ENCODE measurements at regions not wholly inside any gene's neighbourhood (a gene's known extent, or its start where the extent isn't known, plus 50 kb on each side); places are given as distances from the start of the nearest gene placed in this dataset.

DNA sequence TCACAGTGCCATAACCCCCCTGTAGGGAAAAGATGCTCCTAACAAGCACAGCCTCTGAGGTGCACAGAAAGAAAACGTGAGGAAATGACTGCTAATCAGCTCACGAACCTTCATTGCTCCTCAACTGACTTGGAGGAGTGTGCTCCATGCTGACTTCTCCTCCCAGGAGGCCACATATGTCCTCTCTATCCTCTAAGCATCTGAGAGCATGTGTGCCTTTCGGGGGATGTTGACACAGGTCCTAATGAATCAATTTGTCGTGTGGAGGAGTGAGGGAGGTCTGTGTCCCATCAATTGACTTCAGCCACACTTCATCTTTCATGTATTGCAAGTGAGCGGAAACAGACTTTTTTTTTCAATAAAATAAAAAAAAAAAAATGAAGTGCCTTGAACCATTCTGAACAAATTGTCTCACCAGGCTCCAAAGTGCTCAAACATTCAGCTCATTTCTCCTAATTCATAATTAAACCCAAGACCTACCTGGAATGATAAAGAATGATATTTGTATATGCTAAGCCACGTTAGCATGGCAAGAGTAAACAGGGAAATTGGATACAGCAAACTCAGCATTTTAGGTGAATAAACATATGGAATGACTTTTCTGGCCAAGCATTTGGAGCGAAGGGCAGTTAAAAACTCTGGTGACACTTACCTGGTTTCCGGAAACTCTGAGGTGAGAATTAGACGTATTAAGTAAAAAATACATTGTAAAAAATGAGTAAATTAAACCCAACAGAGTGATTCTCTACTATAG lies 317.6 kb upstream of the FAT3 start:
- no peak for DNase-seq (ENCODE audit: low read depth)
- TF ChIP-seq, protein P1, sequence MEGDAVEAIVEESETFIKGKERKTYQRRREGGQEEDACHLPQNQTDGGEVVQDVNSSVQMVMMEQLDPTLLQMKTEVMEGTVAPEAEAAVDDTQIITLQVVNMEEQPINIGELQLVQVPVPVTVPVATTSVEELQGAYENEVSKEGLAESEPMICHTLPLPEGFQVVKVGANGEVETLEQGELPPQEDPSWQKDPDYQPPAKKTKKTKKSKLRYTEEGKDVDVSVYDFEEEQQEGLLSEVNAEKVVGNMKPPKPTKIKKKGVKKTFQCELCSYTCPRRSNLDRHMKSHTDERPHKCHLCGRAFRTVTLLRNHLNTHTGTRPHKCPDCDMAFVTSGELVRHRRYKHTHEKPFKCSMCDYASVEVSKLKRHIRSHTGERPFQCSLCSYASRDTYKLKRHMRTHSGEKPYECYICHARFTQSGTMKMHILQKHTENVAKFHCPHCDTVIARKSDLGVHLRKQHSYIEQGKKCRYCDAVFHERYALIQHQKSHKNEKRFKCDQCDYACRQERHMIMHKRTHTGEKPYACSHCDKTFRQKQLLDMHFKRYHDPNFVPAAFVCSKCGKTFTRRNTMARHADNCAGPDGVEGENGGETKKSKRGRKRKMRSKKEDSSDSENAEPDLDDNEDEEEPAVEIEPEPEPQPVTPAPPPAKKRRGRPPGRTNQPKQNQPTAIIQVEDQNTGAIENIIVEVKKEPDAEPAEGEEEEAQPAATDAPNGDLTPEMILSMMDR (IDR thresholded peaks at IDR 0.05; ENCODE audit: insufficient read depth, low read length), result no peak
- no peak overlapping the region for H3K4me3 ChIP-seq (ENCODE audit: low read depth, low read length)

DNA sequence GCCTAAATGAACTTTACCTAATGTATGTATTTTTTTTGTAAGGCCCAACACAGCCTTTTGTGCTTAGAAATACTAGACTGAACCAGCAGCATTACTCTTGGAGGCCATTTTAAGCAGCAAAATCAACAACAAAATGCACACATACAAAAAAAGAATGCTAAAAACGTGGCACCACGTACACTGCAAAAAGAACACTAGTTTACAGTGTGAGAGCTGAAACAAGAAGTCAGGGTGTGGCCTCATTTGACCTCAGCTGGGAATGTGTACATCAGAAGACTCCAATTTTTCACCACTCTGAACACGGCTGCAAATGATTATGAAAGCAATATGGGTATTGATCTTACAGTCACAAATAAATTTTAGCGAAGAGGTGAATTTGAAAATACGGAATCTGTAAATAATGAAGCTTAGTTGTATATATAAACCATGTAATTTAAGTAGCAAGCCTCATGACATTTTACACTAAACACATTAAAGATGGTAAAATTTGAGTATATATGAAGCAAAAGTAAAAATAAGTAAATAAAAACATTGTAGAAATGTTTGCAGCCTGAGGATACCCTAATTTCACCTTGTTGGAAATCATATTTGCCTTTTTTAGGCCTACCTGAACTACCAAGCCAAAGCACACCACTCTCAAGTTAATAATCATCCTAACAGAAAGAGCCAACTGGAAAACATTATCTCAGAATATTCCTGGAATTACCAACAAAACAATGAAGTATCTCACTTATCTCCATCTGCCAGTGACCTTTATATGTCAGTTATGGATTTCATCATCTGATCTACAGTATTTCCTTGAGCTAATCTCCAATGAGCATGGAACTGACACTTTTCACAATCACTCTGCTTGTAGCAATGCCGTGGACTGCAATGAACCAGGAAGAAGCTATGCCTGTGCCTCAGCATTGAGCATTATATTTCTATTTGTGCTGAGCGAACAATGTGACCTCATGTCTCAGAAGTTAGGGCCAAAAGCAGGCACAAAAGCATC lies 319.5 kb upstream of the FAT3 start:
- TF ChIP-seq, protein P1 (IDR thresholded peaks at IDR 0.05; ENCODE audit: insufficient read depth, low read length), result no peak
- H3K4me3 ChIP-seq (ENCODE audit: low read depth, low read length), result no peak overlapping the region
- no peak for DNase-seq (ENCODE audit: low read depth)

DNA sequence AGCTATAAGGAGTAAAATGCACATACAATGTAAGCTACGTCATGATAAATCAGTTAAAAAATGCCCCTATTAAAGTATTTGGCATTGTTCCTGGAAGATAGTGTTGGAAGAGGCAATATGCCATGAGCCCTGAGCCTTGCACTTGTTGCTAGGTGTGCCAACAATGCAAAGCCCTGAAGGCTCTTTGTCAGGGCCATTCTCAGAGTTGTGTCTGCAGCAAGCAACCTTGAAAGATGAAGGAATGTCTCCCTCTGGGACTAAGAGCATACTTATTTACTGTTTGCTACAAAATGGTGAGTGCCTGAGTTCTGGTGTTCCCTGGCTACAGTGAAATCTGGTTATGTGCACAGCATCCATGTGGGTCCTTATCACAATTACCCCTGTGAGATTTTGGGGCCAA lies 322.3 kb upstream of the FAT3 start:
- no peak for DNase-seq (ENCODE audit: low read depth)
- TF ChIP-seq, protein P1 (IDR thresholded peaks at IDR 0.05; ENCODE audit: insufficient read depth, low read length), result no peak
- H3K4me3 ChIP-seq (ENCODE audit: low read depth, low read length), result no peak overlapping the region

DNA sequence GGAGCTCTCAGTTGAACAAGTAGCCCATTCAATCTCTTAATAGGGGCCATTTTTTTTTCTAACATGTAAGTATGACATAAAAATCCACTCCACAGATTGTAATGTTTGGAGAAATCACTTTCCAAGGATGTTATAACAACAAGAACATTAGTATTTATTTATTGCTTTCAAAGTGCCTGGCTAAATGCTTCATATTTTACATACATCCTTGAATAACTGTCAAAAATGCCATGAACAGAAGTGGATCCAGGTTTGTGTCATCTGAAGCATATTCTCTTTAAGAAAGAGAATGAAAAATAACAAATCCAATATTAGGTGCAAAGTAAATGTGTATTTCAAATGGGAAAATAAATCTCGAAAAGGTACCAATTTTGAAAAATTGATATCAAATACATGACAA lies 344.0 kb upstream of the FAT3 start:
- no peak overlapping the region for H3K4me3 ChIP-seq (ENCODE audit: low read depth, low read length)
- TF ChIP-seq, protein P1 (IDR thresholded peaks at IDR 0.05; ENCODE audit: insufficient read depth, low read length), result no peak
- DNase-seq (ENCODE audit: low read depth), result no peak

DNA sequence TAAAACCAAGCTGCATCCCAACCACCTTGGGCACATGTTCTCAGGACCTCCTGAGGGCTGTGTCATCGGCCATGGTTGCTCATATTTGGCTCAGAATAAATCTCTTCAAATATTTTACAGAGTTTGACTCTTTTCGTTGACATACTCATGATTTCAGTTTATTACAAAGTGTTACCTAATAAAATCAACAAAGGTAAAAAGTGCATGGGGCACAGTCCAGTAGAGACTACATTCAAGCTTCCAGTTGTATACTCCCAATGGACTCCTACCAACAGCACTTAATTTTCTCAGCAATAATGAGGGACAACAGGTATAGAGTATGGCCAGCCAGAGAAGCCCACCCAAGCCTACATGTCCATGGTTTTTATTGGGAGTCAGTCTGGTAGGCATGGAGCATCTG lies 347.9 kb upstream of the FAT3 start:
- DNase-seq (ENCODE audit: low read depth), result no peak
- no peak overlapping the region for H3K4me3 ChIP-seq (ENCODE audit: low read depth, low read length)
- TF ChIP-seq, protein P1 (IDR thresholded peaks at IDR 0.05; ENCODE audit: insufficient read depth, low read length), result no peak

DNA sequence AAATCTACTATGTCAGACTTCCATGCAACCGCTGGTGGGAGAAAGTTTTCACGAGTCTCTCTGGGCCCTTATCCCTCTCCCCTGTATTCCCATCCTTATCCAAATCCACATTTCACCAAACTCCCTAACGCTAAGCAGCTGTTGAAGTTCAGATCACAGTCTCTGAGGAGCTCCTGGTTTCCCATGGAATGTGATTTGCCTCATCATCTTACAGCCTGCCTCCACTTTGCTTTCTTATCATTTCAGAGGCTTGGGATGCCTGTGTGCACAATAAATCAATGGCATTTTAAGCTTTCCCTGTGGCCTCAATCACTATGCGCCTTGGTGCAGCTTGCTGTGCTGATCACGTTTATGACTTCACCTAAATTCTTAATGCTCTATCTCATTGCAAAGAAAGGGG lies 352.4 kb upstream of the FAT3 start:
- TF ChIP-seq, protein P1 (IDR thresholded peaks at IDR 0.05; ENCODE audit: insufficient read depth, low read length), result no peak
- no peak overlapping the region for H3K4me3 ChIP-seq (ENCODE audit: low read depth, low read length)

More for the DNA sequence above, 352.4 kb upstream of the FAT3 start:
- DNase-seq (ENCODE audit: low read depth), result no peak
